ENCODE measurements at regions not wholly inside any gene's neighbourhood (a gene's known extent, or its start where the extent isn't known, plus 50 kb on each side); places are given as distances from the start of the nearest gene placed in this dataset.

- H3K4me3 ChIP-seq (ENCODE audit: low read length in 2 of 2) = no peak overlapping the region
- no peaks in the 10 kb centered on the region for H3K79me1 ChIP-seq (ENCODE audit: low read depth, low read length)
- no peak overlapping the region for H3K23ac ChIP-seq (ENCODE audit: low read depth, low read length, poor library complexity)
- no peak overlapping the region for H3K27ac ChIP-seq (replicated peaks; ENCODE audit: low read length)
- H3K9me3 ChIP-seq (replicated peaks in 1 of 2; ENCODE audit: control insufficient read depth in 2 of 2, insufficient read depth in 1 of 2, low read depth in 1 of 2, low read length in 2 of 2) = peaks cover 0 to 2% of the 10 kb centered on the region in 2 donors
- H4K91ac ChIP-seq (ENCODE audit: low read depth, low read length, poor library complexity) = no peak overlapping the region
- no peak overlapping the region for H3K18ac ChIP-seq (ENCODE audit: low read length)
- H3K4ac ChIP-seq (ENCODE audit: low read length) = no peak overlapping the region
- no peaks in the 10 kb centered on the region for H3K36me3 ChIP-seq (replicated peaks in 1 of 2; ENCODE audit: control insufficient read depth in 2 of 2, insufficient read depth in 2 of 2, low read length in 2 of 2)
- H2BK120ac ChIP-seq (ENCODE audit: low read depth, low read length) = no peak overlapping the region
- H2BK5ac ChIP-seq (ENCODE audit: low read length) = no peak overlapping the region
- H2AK5ac ChIP-seq (ENCODE audit: low read depth, low read length) = no peak overlapping the region
- no peak overlapping the region for H3K9ac ChIP-seq (ENCODE audit: low read depth, low read length, poor library complexity)
- no peak for DNase-seq (ENCODE audit: low spot score)
- H4K8ac ChIP-seq (ENCODE audit: low read depth, low read length) = no peak overlapping the region
- no peak overlapping the region for H2BK12ac ChIP-seq (ENCODE audit: low read length)
- H3K4me2 ChIP-seq (ENCODE audit: insufficient read depth, low read length, poor library complexity, severe bottlenecking) = no peak overlapping the region
- no CpG with 5 or more reads among the region's 5 CpGs for WGBS, 2 donors (ENCODE audit: extremely low coverage in 2 of 2, insufficient read length in 2 of 2, insufficient replicate concordance in 1 of 2)
- peak overlapping the region; percentile 8 for H2AFZ ChIP-seq (ENCODE audit: low read length)
- H3K27me3 ChIP-seq (ENCODE audit: control insufficient read depth in 3 of 3, insufficient read depth in 3 of 3, low read depth in 1 of 3, low read length in 3 of 3) = no peaks in the 10 kb centered on the region
- H3K4me1 ChIP-seq (ENCODE audit: control insufficient read depth in 2 of 2, insufficient read depth in 1 of 2, low read depth in 1 of 2, low read length in 2 of 2) = no peaks in the 10 kb centered on the region
- H3K14ac ChIP-seq (ENCODE audit: low read length) = no peak overlapping the region
- no peak overlapping the region for H2BK15ac ChIP-seq (ENCODE audit: low read length)
Measured at GRCh38 chr2:217517402-217517801, 485.4 kb downstream of the TNS1 start.

GRCh38 chr2:217515615-217516309 is 487.0 kb downstream of the TNS1 start:
- H3K36me3 ChIP-seq (replicated peaks in 1 of 2; ENCODE audit: control insufficient read depth in 2 of 2, insufficient read depth in 2 of 2, low read length in 2 of 2) = no peaks in the 10 kb centered on the region
- H3K14ac ChIP-seq (ENCODE audit: low read length) = no peak overlapping the region
- no peak overlapping the region for H3K27ac ChIP-seq (replicated peaks; ENCODE audit: low read length)
- H2BK120ac ChIP-seq (ENCODE audit: low read depth, low read length) = no peak overlapping the region
- H3K4me1 ChIP-seq (ENCODE audit: control insufficient read depth in 2 of 2, insufficient read depth in 1 of 2, low read depth in 1 of 2, low read length in 2 of 2) = peaks cover 0 to 2% of the 10 kb centered on the region in 2 donors
- no peak overlapping the region for H2BK12ac ChIP-seq (ENCODE audit: low read length)
- no peaks in the 10 kb centered on the region for H3K79me1 ChIP-seq (ENCODE audit: low read depth, low read length)
- H3K18ac ChIP-seq (ENCODE audit: low read length) = no peak overlapping the region
- no peak overlapping the region for H3K4me3 ChIP-seq (ENCODE audit: low read length in 2 of 2)
- H2AK5ac ChIP-seq (ENCODE audit: low read depth, low read length) = no peak overlapping the region
- H4K91ac ChIP-seq (ENCODE audit: low read depth, low read length, poor library complexity) = no peak overlapping the region
- no peak overlapping the region for H3K4me2 ChIP-seq (ENCODE audit: insufficient read depth, low read length, poor library complexity, severe bottlenecking)
- H2AFZ ChIP-seq (ENCODE audit: low read length) = no peak overlapping the region
- no peak overlapping the region for H3K23ac ChIP-seq (ENCODE audit: low read depth, low read length, poor library complexity)
- peaks cover 0 to 2% of the 10 kb centered on the region in 2 donors for H3K9me3 ChIP-seq (replicated peaks in 1 of 2; ENCODE audit: control insufficient read depth in 2 of 2, insufficient read depth in 1 of 2, low read depth in 1 of 2, low read length in 2 of 2)
- H3K9ac ChIP-seq (ENCODE audit: low read depth, low read length, poor library complexity) = no peak overlapping the region
- no peaks in the 10 kb centered on the region for H3K27me3 ChIP-seq (ENCODE audit: control insufficient read depth in 3 of 3, insufficient read depth in 3 of 3, low read depth in 1 of 3, low read length in 3 of 3)
- no peak overlapping the region for H3K4ac ChIP-seq (ENCODE audit: low read length)
- WGBS, 2 donors (ENCODE audit: extremely low coverage in 2 of 2, insufficient read length in 2 of 2, insufficient replicate concordance in 1 of 2) = no CpG with 5 or more reads among the region's 5 CpGs
- no peak overlapping the region for H2BK15ac ChIP-seq (ENCODE audit: low read length)
- no peak overlapping the region for H4K8ac ChIP-seq (ENCODE audit: low read depth, low read length)
- DNase-seq (ENCODE audit: low spot score) = no peak
- H2BK5ac ChIP-seq (ENCODE audit: low read length) = no peak overlapping the region

- no peak overlapping the region for H2BK120ac ChIP-seq (ENCODE audit: low read depth, low read length)
- no peak overlapping the region for H4K8ac ChIP-seq (ENCODE audit: low read depth, low read length)
- no peak overlapping the region for H3K18ac ChIP-seq (ENCODE audit: low read length)
- no peak overlapping the region for H3K27ac ChIP-seq (replicated peaks; ENCODE audit: low read length)
- H3K23ac ChIP-seq (ENCODE audit: low read depth, low read length, poor library complexity) = no peak overlapping the region
- H3K9ac ChIP-seq (ENCODE audit: low read depth, low read length, poor library complexity) = no peak overlapping the region
- no peak for DNase-seq (ENCODE audit: low spot score)
- H3K4me3 ChIP-seq (ENCODE audit: low read length in 2 of 2) = no peak overlapping the region
- H3K14ac ChIP-seq (ENCODE audit: low read length) = no peak overlapping the region
- no peak overlapping the region for H2BK5ac ChIP-seq (ENCODE audit: low read length)
- peak overlapping the region; percentile 8 for H2AFZ ChIP-seq (ENCODE audit: low read length)
- H3K27me3 ChIP-seq (ENCODE audit: control insufficient read depth in 3 of 3, insufficient read depth in 3 of 3, low read depth in 1 of 3, low read length in 3 of 3) = no peaks in the 10 kb centered on the region
- H2BK15ac ChIP-seq (ENCODE audit: low read length) = no peak overlapping the region
- H3K36me3 ChIP-seq (replicated peaks in 1 of 2; ENCODE audit: control insufficient read depth in 2 of 2, insufficient read depth in 2 of 2, low read length in 2 of 2) = no peaks in the 10 kb centered on the region
- WGBS, 2 donors (ENCODE audit: extremely low coverage in 2 of 2, insufficient read length in 2 of 2, insufficient replicate concordance in 1 of 2) = no CpG with 5 or more reads among the region's 1 CpG
- H2AK5ac ChIP-seq (ENCODE audit: low read depth, low read length) = no peak overlapping the region
- H3K4me2 ChIP-seq (ENCODE audit: insufficient read depth, low read length, poor library complexity, severe bottlenecking) = no peak overlapping the region
- H3K4me1 ChIP-seq (ENCODE audit: control insufficient read depth in 2 of 2, insufficient read depth in 1 of 2, low read depth in 1 of 2, low read length in 2 of 2) = peaks cover 2 to 10% of the 10 kb centered on the region in 2 donors
- peaks cover 0 to 2% of the 10 kb centered on the region in 2 donors for H3K9me3 ChIP-seq (replicated peaks in 1 of 2; ENCODE audit: control insufficient read depth in 2 of 2, insufficient read depth in 1 of 2, low read depth in 1 of 2, low read length in 2 of 2)
- no peaks in the 10 kb centered on the region for H3K79me1 ChIP-seq (ENCODE audit: low read depth, low read length)
- no peak overlapping the region for H2BK12ac ChIP-seq (ENCODE audit: low read length)
- H4K91ac ChIP-seq (ENCODE audit: low read depth, low read length, poor library complexity) = no peak overlapping the region
- no peak overlapping the region for H3K4ac ChIP-seq (ENCODE audit: low read length)
Measured at GRCh38 chr2:217513258-217513657, 489.5 kb downstream of the TNS1 start.

- Histone ChIP-seq H2BK5ac (ENCODE audit: low read length) (no peak overlapping the region), H3K9ac (ENCODE audit: low read depth, low read length, poor library complexity) (no peak overlapping the region), H4K91ac (ENCODE audit: low read depth, low read length, poor library complexity) (no peak overlapping the region), H3K9me3 (replicated peaks in 1 of 2; ENCODE audit: control insufficient read depth in 2 of 2, insufficient read depth in 1 of 2, low read depth in 1 of 2, low read length in 2 of 2) (peaks cover 0 to 2% of the 10 kb centered on the region in 2 donors), H3K27ac (replicated peaks; ENCODE audit: low read length) (no peak overlapping the region), H3K18ac (ENCODE audit: low read length) (no peak overlapping the region), H3K4me2 (ENCODE audit: insufficient read depth, low read length, poor library complexity, severe bottlenecking) (no peak overlapping the region), H3K23ac (ENCODE audit: low read depth, low read length, poor library complexity) (no peak overlapping the region), H2AFZ (ENCODE audit: low read length) (no peak overlapping the region), H3K4me1 (ENCODE audit: control insufficient read depth in 2 of 2, insufficient read depth in 1 of 2, low read depth in 1 of 2, low read length in 2 of 2) (peaks cover 2 to 10% of the 10 kb centered on the region in 2 donors), H2BK120ac (ENCODE audit: low read depth, low read length) (no peak overlapping the region), H3K27me3 (ENCODE audit: control insufficient read depth in 3 of 3, insufficient read depth in 3 of 3, low read depth in 1 of 3, low read length in 3 of 3) (no peaks in the 10 kb centered on the region), H2BK12ac (ENCODE audit: low read length) (no peak overlapping the region), H2AK5ac (ENCODE audit: low read depth, low read length) (no peak overlapping the region), H4K8ac (ENCODE audit: low read depth, low read length) (no peak overlapping the region), H3K79me1 (ENCODE audit: low read depth, low read length) (no peaks in the 10 kb centered on the region), H3K14ac (ENCODE audit: low read length) (no peak overlapping the region), H3K4ac (ENCODE audit: low read length) (no peak overlapping the region), H2BK15ac (ENCODE audit: low read length) (no peak overlapping the region), H3K36me3 (replicated peaks in 1 of 2; ENCODE audit: control insufficient read depth in 2 of 2, insufficient read depth in 2 of 2, low read length in 2 of 2) (no peaks in the 10 kb centered on the region), H3K4me3 (ENCODE audit: low read length in 2 of 2) (no peak overlapping the region)
- no CpG with 5 or more reads among the region's 4 CpGs for WGBS, 2 donors (ENCODE audit: extremely low coverage in 2 of 2, insufficient read length in 2 of 2, insufficient replicate concordance in 1 of 2)
- DNase-seq (ENCODE audit: low spot score) = no peak
Measured at GRCh38 chr2:217512728-217513127, 490.1 kb downstream of the TNS1 start.

Measured in neuronal stem cell (in vitro differentiated cells).